Stomach (tissue), 4 donors: ENCODE measurements at regions not wholly inside any gene's neighbourhood (a gene's known extent, or its start where the extent isn't known, plus 50 kb on each side); places are given as distances from the start of the nearest gene placed in this dataset.

Experiments
- POLR2A ChIP-seq, 4 donors: fragments of 450-650 bp; IDR thresholded peaks; one replicate each; pipeline ENCODE4 v1.6.1; 2016; ENCODE audit warnings: antibody characterized with exemption in 4 of 4, control low read depth in 2 of 4, mild to moderate bottlenecking in 1 of 4, moderate library complexity in 1 of 4
- POLR2AphosphoS5 ChIP-seq, 3 donors: sonication (generic); formaldehyde crosslinking; IDR thresholded peaks; one replicate each; pipeline ENCODE4 v1.6.1; 2016; ENCODE audit warnings: antibody characterized with exemption in 3 of 3
- TF ChIP-seq, protein P1 (sequence below), 7 experiments: fragments of 450-650 bp in 4 of 7; fragments of 200-600 bp in 3 of 7; sonication (generic) in 3 of 7; IDR thresholded peaks; one replicate each; pipeline ENCODE4 v1.5.1; 2016 to 2019; ENCODE audit warnings: antibody characterized with exemption in 7 of 7, control low read depth in 2 of 7, mild to moderate bottlenecking in 1 of 7

DNA sequence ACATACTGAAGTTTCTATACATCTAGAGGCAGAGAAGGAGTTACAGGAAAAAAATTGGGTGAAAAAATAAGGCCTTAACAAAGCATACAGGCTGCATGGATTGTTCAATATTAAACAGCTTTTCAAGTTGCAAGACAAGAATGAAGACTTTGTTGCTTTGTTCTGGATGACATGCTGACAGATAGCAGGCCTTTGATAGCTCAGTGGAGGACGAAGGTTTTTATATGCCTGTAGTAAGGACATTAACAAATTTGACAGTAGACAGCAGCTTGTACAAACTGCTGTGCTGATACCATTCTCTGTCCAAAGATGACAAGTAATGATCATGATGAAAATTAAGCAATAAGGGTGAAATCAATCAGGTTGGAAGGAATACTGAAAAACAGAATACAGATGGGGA is 309.9 kb downstream of the NKX6-1 start:
- no peak for TF ChIP-seq POLR2AphosphoS5 (IDR thresholded peaks at IDR 0.05)
- no peak for TF ChIP-seq POLR2A (IDR thresholded peaks at IDR 0.05)
- TF ChIP-seq, protein P1, sequence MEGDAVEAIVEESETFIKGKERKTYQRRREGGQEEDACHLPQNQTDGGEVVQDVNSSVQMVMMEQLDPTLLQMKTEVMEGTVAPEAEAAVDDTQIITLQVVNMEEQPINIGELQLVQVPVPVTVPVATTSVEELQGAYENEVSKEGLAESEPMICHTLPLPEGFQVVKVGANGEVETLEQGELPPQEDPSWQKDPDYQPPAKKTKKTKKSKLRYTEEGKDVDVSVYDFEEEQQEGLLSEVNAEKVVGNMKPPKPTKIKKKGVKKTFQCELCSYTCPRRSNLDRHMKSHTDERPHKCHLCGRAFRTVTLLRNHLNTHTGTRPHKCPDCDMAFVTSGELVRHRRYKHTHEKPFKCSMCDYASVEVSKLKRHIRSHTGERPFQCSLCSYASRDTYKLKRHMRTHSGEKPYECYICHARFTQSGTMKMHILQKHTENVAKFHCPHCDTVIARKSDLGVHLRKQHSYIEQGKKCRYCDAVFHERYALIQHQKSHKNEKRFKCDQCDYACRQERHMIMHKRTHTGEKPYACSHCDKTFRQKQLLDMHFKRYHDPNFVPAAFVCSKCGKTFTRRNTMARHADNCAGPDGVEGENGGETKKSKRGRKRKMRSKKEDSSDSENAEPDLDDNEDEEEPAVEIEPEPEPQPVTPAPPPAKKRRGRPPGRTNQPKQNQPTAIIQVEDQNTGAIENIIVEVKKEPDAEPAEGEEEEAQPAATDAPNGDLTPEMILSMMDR (IDR thresholded peaks at IDR 0.05) = no peak
